Fibroblast of skin of left biceps (primary cell): ENCODE measurements at regions not wholly inside any gene's neighbourhood (a gene's known extent, or its start where the extent isn't known, plus 50 kb on each side); places are given as distances from the start of the nearest gene placed in this dataset.

Source experiments
- DNase-seq, 2 experiments: peaks; one replicate each; pipeline ENCODE4 v3.0.0-alpha.2; 2013; ENCODE audit warnings: low read depth in 2 of 2

DNA sequence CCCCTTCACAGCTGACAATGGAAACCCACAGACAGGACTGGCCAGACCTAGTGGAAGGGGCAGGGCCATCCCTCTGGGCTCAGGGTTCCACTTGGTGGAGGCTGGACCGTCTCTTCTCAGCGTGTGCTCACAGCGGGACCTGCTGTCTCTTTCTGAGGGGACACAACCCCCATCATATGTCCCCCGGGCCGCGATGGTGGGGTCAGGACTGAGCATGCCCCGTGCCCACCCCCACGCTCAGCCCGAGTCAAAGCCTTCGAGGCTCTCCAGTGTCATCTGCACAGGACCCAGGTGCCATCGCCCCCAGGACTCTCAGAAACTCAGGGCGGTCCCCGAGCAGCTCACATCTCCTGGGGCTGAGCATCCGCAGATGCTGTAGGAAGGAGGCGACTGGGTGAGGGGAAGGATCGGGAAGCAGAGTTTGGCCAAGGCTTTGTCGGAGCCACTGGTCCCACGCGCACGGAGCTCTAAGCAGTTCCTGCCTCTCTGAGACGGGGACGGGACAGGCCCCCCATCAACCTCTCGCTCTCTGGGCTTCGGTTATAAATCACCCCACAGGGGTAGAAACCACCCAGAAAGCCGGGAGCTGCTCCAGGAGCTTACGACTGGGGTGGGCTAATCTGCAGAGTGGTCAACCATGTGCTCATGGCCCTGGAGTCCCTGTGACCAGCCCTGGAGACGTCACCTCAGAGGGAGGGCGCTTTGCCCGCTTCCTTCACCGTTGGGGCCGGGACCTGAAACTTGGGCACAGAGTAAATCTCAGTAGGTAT is 183.4 kb upstream of the SULF2 start:
- no peak for DNase-seq

DNA sequence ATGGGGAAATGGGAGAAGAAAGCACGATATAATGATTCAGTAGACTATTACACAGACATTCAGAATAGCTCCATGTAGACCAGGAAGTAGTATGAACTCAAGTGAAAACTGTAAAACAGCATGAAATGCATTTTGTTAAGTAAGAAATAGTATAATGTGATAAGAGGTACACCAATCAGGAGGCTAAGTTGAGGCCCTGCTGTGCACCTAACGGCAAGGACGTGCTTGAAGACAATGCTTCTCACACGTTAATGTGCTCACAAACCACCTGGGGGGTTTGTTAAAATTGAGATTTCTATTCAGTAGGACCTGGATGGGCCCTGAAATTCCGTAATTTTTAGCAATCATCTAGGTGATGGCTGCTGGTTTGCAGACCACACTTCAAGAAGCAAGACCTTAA is 178.9 kb upstream of the SULF2 start:
- DNase-seq, result no peak

DNA sequence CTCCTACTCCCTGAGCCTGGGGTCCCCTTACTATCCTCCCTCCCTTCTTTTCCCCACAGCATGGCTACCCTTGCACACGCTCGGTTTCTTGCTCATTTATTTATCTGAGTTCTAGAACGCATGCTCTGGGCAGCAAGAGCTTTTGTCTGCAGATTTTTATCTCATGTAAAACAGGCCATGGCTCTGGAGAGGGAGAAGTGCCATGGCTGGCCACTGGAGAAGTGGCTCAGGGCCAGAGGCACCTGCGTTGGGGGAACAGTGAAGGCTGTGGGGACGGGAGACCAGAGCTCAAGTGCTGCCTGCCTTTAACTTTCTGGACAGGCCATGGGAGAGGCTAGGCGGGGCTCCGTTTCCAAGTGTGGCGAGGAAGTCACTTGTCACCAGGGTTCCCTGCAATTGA is 177.7 kb upstream of the SULF2 start:
- DNase-seq, result no peak

DNA sequence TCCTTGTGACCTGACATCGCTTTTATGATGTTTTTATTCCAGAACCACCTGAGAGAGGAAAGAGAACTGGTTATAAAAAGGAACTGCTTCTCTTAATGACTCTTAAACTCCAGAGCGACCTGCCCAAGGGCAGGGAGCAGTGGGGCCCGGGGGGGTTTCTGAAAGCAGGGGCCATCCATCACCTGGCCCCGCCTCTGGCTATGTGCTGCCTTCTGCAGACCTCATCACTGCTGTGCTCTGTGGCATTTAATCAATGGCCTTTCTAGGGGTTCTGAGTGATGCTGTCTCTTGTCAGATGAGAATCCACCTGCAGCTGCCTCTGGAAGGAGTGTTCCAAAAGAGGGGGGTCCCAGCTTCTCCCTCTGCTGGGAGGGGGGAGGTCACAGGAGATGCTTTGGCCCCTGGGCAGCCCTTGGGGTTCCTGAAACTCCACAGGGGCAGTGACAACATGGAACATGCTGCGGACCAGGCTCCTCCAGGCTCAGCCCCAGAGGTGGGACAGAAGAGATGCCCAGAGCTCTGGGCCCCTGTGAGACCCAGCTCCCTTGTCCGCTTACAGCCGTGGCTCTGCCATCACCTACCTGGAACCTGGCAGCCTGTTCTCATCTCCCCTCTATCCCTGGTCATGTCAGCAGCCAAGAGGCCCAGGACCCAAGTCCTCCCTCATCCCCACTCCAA is 177.1 kb upstream of the SULF2 start:
- no peak for DNase-seq

DNA sequence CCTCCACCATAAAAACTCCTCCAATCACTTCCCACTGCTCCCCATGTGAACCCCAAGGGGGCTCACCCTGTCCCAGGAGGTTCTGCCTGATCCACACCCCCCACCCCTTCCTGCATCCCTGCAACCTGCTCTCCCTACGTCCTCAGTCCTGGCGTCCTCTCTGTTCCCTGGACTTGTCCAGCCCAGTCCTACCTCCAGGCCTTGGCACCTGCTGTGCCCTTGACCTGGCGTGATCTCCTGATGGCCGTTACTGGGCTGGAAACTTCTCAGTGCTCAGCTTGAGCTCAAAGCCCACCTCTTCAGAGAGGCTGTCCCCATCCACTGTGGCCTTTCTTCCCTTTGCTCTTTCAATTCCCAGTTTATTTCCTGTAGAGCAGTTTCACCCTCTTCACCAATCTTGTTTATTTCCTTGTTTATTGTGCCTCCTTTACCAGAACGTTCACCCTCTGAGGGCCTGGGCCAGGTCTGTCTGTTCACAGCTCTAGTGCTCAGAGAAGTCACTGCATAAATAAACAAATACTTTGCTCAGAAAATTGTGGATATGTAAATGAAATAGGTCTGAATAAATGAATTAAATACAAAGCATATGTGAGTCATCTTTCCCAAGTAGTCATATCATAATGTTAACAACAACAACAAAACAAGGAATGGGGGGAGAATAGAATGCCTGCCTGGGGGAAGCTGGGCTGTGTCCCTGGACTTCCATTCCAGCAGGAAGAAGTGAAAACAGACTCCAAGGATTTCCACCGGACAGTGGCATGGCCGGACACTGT is 175.7 kb upstream of the SULF2 start:
- DNase-seq, result no peak

DNA sequence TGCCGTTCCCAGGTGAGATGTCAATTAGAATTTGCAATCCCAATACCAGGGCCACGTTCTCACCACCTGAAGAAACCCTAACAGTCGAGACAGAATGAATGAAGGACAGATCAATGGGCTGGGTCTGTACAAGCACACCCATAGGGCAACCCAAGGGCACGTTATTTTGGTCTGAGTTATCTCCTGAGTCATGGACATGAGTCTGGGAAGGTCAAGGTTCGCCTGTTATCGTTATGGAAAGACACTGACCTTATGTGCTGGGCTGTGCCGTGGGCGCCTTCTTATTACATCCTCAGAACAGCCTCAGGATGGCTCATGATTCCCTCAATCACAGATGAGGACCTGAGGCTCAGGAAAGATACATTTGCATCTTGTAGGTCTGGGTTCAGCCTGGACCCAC is 175.0 kb upstream of the SULF2 start:
- no peak for DNase-seq

DNA sequence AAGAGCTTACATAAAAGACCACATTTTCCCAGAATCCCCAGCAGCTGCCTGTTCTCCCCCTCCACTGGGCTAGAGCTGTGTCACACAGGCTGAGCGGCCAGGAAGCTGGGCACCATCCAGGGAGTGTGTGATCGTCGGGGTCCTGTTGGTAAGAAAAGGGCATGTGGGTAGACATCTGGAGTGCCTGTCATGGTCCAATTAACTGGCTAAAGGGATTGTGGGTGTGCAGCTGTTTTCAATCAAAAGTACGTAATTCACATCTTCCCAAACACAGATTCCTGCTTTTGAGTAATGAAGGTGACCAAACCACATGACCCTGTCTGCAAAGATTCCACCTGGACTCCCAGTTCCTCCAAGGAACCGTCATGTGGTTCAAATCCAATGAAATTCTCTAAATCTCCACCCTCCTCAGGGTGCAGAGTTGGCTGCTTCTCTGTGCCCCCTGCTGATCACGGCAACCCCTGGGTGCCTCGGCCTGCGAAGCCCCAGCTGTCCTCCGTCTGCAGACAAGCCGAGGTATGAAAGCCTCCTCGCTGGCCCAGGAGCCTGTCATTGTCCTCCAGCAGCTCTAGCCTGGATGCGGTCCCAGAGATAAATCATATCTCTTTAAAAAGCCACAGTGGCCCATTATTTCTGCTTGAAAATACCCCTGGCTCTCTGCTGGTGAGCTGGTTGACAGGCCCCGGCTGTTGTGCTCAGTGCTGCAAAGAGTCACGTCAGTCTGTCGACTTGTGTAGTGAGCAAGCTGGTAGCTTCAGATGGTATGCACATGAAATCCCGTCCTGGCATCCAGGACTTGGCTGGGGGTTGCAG is 172.9 kb upstream of the SULF2 start:
- DNase-seq, result peak; percentile 59 to 68

DNA sequence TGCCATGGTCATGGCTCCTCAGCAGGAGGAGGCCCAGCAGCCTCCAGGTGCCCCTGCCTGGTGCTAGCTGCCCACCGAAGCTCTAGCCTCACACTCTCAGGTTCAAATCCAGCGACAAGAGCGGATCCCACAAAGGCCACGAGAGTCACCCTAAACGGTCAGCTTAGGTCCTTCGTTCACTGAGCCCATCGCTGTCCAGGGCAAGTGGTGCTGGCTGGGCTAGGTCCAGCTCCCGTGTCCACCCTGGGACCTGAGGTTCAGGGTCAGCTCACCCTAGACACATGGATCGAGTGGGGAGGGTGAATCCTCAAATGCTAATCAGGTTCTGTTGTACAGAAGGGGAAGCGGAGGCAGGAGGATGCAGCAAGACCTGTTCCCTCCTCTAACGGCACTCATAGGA is 171.9 kb upstream of the SULF2 start:
- no peak for DNase-seq

DNA sequence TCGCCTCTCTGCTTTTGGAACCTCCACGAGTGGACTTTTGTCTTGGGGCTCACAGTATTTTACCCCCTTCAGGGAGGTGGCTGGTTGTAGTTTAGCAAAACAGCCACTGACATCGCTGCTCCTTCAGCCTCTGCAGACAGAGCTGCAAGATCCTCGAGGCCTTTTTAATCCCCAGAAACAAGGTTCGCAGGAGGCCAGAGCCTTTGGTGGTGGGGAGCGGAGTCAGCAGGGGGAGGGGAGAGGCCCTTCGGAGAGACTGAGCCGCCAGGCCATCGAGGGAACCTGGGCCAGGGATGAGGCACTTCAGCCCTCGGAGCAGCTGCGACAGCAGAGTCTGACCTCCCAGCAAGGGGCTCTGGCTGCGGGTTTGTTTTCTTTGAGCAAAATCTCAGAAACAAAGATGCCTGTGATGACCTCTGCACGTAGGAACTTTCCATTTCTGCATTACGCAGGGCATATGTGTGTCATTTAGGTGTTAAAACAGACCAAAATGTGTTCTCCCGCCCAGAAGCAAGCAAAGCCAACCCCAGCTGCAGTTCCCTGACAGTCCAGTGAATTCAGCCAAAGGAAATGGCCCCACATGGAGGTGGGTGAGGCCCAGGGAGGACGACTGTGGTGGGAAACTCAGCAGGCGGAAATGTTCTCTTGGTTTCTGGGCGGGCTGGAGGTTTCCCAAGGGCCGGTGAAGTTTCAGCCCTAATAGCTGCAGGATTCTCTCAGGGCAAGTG is 171.2 kb upstream of the SULF2 start:
- DNase-seq, result peak in 1 of 2 experiments; percentile 10

DNA sequence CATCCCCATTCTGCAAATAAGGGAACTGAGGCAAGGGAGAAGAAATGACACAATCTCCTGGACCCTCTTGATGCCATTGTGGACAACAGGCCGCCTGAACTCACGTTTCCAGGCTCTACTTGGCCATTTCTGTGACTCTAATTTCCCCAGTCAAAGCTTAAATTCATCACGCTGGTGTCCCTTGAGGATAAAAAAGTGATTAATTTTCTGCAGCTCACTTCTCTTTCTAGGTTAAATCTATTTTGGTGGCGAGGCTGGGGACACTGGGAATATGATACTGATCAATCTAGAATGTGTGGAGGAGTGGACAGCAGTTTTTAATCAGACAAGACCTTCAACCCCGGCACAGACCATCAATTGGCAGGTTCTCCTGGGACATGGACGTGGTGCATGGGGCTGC is 168.2 kb upstream of the SULF2 start:
- no peak for DNase-seq

DNA sequence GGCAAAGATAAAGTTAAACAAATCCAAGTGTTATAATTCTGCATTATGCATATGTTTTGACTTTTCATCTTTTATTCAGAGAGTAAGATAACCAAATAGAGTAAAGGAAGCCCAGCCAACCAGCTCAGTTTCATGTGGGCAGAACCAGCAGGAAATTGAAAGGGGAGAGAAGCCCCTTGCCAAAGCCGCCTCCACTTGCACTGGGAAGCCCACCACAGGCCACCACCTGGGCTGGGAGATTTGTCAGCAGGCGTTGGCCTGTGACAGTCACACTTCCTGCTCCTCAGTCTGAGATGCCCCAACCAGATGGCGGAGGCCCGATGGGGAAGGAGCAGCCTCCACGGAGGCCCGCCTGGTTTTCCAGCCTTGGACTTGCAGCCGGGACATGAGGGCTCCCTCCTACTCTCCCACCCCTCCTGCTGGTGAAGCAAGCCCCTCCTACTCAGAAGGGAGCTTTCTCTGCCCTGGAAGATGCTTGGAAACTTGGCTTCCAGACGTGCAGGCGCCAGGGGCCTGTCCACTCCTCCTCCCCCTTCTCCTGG is 166.8 kb upstream of the SULF2 start:
- no peak for DNase-seq

DNA sequence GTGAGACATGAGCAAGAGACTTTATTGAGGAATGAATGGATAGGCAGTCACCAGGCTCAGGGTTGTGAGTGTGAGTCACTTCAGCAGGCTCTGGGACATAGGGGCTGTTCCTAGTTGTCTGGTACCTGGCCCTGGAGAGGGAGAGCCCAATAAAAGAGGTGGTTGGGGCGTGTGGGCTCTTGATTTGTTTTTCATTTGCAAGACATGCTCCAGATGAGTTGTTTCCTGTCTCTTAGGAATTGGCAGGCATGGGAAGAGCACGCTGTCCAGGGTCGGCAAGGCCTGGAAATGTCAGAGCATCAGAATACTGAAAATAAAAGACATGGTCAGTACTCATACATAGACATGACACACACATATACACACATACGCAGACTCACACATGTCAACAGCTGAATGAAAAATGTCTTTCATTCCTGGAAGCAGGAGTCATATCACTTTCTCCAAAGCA is 166.3 kb upstream of the SULF2 start:
- DNase-seq, result peak; percentile 65 to 67

DNA sequence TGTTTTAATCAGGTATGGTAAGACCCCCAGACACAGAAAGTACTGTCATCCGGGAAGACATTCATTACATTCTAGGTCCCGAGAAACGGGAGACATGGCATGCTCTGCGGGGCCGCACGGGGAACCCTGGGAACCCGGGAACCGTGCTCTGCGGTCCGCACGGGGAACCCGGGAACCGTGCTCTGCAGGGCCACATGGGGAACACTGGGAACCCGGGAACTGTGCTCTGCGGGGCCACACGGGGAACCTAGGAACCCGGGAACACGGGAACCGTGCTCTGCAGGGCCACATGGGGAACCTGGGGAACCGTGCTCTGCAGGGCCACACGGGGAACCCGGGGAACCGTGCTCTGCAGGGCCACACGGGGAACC is 165.6 kb upstream of the SULF2 start:
- DNase-seq, result no peak

DNA sequence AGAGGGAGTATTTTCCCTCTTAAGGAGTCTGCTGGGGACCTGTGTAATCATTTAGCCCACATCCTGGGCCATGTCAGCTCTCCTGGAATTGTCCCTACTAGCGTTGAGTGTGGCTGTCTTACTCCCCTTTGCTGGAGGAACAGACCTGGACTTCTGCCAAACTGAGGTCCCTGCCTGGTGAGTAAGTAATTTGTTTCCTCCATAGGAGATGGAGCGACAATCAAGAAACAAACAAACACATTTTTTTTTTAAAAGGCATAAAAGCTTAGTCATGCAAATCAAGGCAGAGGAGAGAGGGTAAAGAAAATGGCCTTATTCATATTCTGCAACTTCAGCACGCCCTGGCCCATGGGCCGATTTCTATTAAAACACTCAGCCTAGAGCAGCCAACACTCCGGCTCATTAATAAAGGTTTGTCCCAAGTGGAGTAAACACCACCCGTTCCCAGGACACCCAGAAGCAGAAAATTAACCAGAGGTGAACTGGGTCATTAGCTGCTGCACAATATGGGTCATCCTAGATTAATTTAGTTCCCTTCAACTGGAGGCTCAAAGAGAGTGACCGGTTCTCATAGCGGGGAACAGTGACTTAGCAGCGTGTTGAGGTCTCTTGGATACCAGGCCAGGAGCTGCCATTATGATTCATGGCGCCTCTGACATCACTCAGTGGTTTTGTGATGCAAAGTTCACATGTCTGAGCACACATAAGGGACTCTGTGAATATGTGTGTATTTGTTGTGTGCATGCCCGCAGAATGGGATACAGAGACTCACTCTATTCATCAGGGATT is 165.0 kb upstream of the SULF2 start:
- DNase-seq, result no peak

DNA sequence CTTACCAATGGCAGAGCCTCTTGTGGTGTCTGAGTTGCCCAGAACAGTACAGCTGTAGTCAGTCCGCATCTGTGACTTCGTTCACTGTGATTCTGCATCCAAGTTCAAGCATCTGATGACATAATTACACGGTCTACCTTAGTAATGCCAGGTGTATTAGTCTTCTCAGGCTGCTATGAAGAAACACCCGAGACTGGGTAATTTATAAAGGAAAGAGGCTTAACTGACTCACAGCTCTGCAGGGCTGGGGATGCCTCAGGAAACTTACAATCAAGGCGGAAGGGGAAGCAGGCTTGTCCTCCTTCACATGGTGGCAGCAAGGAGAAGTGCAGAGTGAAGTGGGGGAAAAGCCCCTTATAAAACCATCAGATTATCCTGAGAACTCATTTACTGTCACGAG is 163.9 kb upstream of the SULF2 start:
- no peak for DNase-seq

DNA sequence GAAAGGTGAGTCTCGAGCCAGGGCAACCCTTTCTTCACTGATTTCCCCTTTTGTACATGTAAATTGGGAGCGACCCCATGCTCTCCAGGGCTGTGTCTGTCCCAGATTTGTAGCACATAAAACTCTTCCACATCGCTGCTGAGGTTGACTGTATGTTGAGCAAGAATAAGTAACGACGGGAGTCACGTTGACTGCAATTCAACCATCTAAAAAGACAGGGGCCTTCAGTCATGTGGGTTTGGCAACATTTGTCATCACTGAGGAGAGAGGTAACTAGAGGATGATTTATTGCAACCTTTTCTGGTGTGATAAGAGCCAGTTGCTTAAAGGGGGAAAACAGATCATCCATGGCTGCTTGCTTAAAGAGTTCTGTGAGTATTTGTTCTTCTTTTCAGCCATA is 159.4 kb upstream of the SULF2 start:
- no peak for DNase-seq

DNA sequence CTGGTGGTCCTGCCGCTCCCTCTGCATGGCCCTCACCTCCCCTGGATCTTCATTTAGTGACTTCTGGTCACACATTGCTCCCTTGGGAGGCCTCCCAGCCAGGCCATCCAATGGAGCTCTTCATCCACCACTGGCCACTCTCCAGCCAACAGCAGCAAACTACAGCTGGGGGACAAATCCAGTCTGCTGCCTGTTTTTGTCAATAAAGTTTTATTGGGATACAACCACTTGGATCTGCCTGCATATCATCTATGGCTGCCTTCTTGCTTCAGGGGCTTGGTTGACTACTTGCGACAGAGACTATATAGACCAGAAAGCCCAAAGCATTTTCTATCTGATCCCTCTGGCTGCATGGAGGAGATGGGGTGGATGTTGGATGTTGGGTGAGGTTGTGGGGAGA is 156.6 kb upstream of the SULF2 start:
- DNase-seq, result no peak

DNA sequence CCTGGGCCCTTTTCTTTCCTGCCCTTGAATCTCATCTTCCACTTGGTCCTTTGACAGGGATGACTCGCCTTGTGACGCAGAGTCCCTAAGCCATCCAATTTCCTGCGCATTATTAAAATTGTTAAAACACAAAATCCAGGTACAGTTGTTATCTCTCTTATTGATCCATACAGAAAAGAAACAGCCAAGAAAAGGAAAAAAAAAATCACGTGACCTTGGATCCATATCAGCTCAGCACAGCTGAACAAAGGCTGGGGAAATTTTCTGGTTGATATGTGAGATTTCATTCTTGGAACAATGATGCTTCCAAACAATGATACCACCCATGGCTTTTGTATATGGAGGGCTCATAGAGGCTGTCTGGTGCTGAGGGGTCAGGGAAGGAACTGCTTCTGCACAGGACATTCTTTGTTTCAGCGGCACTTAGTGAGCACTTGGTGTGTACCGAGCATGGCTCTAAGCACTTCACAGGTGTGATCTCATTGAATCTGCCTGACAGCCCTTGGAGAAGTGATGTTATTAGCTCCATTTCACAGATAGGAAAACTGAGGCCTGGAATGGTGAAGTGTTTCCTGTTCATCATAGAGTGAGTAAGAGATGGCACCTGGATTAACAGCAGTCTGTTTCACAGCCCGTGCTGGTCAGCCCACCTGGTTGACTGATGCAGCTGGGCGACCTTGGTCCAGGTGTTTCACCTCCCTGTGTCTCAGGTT is 155.0 kb upstream of the SULF2 start:
- DNase-seq, result no peak

DNA sequence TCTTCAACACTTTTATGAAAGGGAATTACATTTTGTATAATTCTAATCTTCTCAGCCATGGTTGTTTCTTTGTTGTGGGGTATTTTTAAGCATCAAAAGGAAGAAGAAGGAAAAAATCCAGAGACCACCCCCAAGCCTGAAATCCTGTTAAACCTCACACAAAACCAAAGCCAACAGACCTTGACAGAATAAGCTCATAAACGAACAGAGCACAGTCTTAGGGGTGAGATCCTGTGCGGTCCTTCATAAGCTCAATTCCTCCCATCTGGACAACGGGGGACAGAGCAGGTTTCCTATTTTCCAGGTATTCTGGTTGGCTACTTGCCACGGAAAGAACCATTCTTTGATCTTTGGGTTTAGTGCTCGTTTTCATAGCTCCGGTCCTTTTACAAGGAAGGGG is 151.3 kb upstream of the SULF2 start:
- no peak for DNase-seq

DNA sequence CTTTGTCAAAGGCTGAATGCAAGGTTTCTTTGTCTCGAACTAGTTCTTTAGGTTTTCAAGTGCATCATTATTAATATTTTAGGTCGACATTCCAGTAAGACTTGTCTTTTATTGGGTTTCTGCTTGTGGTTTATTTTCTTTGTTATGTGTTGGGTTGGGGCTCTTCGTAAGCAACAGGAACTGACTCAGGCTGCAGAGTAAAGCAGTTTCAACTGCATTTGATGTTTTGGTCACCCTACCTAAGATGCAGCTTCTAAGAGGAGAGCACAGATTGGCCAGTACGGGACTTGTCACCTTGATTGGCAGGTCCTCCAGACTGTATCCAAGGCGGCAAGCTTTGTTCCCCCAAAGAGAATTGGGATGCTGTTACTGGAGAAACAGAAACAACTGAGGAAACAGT is 149.5 kb upstream of the SULF2 start:
- no peak for DNase-seq
